GM19452 (cell line): ENCODE measurements at regions not wholly inside any gene's neighbourhood (a gene's known extent, or its start where the extent isn't known, plus 50 kb on each side); places are given as distances from the start of the nearest gene placed in this dataset.
A peak's percentile ranks its signal among the peaks of the same experiment; 100 is the strongest.

Source experiments
- ATAC-seq: cut with Tn5 transposase; IDR thresholded peaks from one replicate; pipeline ENCODE4 v1.9.1; 2021; ENCODE audit not compliant: unreplicated experiment

DNA sequence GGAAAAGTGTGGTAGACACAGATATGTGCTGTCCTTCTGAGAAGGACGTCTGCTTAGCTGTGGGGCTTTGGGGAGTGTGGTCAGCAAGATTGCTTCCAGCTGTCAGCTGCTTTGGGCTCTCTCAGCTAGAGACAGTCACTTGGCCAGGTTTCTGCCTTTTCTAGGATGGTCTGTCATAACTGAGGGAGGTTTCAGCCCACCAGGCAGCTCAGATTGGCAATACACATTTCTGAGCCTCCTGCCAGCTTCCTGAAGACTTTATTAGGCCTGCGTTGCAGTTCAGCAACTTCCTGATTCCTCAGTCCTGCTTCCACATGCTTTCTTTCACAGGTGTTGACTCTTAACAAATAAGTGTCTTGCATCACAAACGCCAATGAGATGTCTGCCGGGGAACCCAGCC is 286.5 kb downstream of the SQOR start:
- no peak for ATAC-seq

DNA sequence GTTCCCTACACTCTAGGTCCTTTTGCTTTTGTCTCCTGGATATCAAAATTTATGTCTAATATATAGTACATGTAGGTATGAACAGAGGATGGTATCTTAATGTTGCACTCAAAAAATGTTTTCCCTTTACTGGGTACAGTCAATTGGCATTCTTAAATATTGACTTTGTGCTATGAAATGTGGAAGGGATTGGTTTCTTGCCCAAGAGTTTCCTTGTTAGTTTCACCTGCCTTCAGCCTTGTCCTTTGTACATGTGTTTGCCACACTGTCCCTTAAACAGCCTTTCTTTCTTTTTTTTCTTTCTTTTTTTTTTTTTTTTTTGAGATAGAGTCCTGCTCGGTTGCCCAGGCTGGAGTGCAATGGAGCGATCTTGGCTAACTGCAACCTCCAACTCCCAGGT is 287.1 kb downstream of the SQOR start:
- ATAC-seq = no peak

- no peak for ATAC-seq
Measured at GRCh38 chr15:45941367-45941766, 306.5 kb downstream of the SQOR start.

DNA sequence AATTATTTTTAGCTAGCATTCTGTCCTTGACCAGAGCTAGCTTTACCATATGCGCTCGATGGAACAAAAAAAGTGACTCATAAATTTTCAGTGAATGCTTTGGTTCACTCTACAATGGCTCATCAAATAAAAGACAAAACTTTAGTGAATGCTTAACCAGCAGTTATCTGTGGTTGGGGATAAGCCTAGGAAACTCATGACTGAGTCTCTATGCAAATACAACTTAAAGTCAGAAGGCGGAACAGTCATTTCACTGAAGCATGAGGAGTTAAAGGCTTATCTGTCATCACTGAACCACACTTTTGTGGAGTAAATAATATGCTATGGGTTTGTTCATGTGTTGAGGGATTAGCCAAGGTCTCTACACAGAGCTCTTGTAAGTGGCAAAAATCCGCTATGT is 308.4 kb downstream of the SQOR start:
- peak; percentile 76 for ATAC-seq

DNA sequence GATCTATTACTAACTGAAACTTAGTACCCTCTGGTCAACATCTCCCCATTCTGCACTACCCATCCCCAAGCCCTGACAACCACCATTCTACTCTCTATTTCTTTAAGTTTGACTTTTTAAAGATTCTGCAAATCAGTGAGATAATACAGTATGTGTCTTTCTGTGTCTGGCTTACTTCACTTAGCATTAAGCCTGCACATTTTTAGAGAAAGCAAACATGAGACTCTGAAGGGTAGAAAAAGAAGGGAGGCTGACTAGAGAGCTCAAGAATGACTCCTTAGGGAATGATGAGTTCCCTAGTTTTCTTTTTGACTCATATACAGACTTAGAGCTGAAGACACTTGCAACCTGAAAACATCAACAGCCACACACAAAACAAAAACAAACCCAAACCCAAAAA is 311.3 kb downstream of the SQOR start:
- ATAC-seq = no peak

GRCh38 chr15:45948181-45948621 is 313.4 kb downstream of the SQOR start:
- ATAC-seq = no peak

DNA sequence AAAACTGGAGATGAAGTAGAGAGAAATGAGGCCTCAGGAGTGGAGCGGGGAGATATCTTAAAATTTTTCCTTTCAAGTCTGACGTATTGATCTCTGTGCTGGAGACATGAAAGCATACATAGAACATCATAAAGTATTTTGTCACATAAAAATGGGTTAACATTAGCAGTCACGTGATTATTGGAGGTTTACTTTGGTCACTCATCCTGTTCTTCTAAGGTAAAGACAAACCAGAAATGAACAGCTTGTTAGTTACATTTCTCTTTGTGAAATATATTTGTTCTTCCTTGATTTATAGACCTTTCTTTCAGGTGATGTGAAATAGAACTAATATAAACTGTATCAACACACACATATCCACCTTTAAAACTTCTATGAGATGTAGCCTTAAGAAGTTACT is 324.1 kb downstream of the SQOR start:
- ATAC-seq = no peak

GRCh38 chr15:45962733-45963132 is 327.9 kb downstream of the SQOR start:
- no peak for ATAC-seq

GRCh38 chr15:45970542-45970941 is 335.7 kb downstream of the SQOR start:
- ATAC-seq = no peak

DNA sequence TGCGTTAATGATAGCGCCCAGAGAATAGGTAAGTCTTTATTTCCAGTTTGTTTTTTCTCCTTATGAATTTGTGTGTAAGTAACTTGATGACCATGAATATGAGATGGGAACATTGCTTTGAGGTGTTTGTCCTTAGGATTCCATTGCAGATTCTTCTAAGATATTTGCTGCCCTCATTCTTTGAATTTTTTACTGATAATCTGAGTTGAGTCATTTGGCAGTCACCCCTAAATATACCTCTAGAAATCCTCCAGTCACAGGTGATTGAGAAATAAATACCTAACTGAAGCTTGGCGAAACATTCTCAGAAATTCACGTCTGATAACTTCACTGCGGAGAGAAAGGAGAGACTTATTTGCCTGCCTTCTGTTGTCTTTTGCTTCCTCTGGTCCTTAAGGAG is 345.5 kb downstream of the SQOR start:
- ATAC-seq = no peak

DNA sequence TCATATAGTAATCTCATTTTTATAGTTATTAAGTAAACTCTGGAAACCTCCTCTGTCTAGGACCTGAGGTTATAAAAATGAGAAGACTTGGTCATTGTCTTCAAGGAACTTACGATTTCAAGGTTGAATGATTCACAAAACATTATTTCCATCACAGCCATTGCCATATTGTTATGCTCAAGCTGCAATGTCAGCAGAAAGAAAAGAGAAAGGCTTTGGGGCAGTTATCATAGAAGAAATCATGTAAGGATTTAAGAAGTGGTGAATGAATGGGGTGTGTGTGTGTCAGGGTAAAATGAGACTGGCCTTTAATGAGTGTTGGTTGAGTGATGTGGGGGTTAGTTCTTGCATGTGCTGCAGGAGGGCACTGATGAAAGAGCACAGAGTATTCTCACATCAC is 346.8 kb downstream of the SQOR start:
- ATAC-seq = no peak

DNA sequence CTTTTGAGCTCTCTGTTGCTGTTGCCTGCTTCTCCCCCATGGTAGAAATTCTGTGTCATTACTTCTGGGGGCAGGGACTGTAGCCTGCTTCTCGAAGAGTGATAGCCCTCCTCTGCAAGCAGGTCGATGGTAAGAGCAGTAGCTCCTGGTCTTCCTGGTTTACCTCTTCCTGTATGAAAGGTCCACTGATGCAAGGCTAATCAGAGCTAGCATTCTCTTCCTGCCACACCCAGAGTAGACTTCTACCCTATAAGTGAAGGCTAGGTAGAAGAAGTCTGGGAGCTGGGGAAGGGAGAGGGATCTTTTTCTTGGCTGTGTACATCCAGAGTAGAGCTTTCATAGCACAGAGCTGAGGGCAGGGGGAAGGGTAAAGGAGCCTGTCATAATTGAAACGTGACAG is 357.0 kb downstream of the SQOR start:
- ATAC-seq = no peak

- ATAC-seq = no peak
Measured at GRCh38 chr15:45993072-45993471, 358.2 kb downstream of the SQOR start.

DNA sequence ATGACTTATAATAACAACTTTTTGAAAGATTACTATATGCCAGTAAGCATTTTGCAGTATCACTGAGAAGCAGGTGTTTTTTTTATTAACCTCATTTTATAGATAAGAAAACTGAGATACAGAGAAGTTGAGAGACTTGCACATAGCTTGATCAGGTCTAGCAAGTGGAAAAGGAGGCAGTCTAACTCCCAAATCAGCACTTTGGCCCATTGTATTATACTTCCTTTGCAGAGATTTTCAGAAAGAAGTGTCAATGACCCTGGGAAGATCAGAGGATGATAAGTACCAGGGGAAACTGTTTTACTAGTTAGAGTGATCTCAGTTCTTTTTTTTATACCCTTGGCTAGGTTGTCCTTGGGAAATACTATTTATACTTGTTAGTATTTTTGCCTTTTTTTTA is 358.7 kb downstream of the SQOR start:
- no peak for ATAC-seq

GRCh38 chr15:45995800-45996199 is 361.0 kb downstream of the SQOR start:
- no peak for ATAC-seq

- ATAC-seq = no peak
Measured at GRCh38 chr15:46014532-46014931, 379.7 kb downstream of the SQOR start.

DNA sequence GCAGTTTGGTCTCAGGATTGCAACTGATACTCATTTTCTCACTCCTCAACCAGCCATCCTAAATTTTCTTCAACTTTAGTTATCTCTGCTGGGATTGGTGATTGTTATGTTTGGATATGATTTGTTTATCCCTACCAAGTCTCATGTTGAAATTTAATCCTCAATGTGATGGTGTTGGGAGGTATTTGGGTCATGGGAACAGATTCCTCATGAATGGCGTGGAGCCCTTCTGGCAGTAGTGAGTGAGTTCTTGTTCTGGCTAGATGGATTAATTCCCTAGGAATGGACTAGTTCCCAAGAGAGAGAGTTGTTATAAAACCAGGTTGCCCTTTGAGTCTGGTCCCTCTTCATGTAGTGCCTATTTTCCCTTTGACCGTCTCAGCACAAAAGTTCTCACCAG is 399.9 kb downstream of the SQOR start:
- no peak for ATAC-seq

GRCh38 chr15:46039703-46040102 is 404.9 kb downstream of the SQOR start:
- no peak for ATAC-seq

- ATAC-seq = no peak
Measured at GRCh38 chr15:46041905-46042304, 407.1 kb downstream of the SQOR start.

GRCh38 chr15:46059921-46060594 is 425.2 kb downstream of the SQOR start:
- ATAC-seq = no peak

DNA sequence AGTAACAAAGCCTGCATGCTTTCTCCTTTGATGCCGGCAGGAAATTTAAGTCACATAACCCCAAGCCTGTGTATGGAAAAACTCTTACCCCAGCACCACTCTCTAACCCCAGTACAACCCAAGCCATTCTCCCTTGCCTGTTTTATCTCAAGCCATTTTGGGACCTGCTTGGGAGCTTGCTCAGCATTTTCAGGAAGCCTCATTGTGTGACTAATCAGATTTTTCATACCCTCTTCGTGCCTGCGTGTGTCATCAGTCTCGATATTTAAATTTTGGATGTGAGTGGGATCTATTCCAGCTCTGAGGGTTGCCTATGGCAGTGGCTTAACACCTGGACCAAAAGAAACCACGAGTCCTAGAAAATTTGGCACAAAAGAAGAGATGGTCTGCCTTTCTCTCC is 426.2 kb downstream of the SQOR start:
- ATAC-seq = no peak

DNA sequence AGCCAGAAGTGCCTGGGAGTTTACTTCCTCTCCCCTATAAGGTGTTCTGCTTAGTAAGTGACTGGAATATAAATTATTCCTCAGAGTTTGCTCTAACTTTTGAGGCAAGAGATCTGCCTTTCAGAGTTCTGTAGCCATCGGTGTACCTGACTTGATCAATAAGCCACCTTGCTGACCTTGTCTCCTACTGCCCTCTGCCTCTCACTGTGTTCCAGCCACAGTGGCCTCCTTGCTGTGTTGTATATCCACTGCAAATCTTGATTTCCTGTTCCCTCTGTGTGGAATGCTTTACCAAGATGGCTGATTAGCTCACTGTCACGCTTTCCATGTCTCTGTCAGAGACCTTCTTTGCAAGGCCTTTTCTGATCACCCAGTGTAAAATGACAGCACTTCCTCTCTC is 442.4 kb downstream of the SQOR start:
- no peak for ATAC-seq

- no peak for ATAC-seq
Measured at GRCh38 chr15:46079046-46079445, 444.2 kb downstream of the SQOR start.
